IMR-90 (cell line): ENCODE measurements at regions not wholly inside any gene's neighbourhood (a gene's known extent, or its start where the extent isn't known, plus 50 kb on each side); places are given as distances from the start of the nearest gene placed in this dataset.
A peak's percentile ranks its signal among the peaks of the same experiment; 100 is the strongest.

ENCODE experiments used
- ATAC-seq: fragments of 200-7000 bp; cut with Tn5 transposase; 2 replicates; pipeline ENCODE4 v1.9.1; 2020; ENCODE audit warnings: low read depth, mild to moderate bottlenecking, moderate library complexity
- BruUV-seq: library from RNA; stranded (reverse); fragments of 400-500 nt; replicated peaks from 2 replicates; lab custom pipeline; 2021; lab: Mats Ljungman, UMichigan
- CTCF ChIA-PET: fragments of 300-600 bp; formaldehyde crosslinking; extraction: SDS; loops from one replicate; lab custom pipeline; 2021; ENCODE audit warnings: antibody characterized with exemption; lab: Yijun Ruan, JAX
- POLR2A ChIA-PET: fragments of 300-600 bp; sonication (Branson Sonifier 250); formaldehyde crosslinking; loops from one replicate; lab custom pipeline; 2022; ENCODE audit warnings: antibody characterized with exemption; ENCODE audit not compliant: unreplicated experiment; lab: Charles Lee
- DNase-seq: peaks from one replicate; pipeline ENCODE4 v3.0.0; 2013
- H2AFZ ChIP-seq: replicated peaks from 2 replicates; pipeline ENCODE3; 2013; ENCODE audit warnings: low read length, mild to moderate bottlenecking; ENCODE audit not compliant: poor library complexity
- H2AK5ac ChIP-seq: 2 replicates; pipeline ENCODE4 v1.6.1; 2013; ENCODE audit warnings: low read depth, low read length, inconsistent platforms
- H2AK9ac ChIP-seq: replicated peaks from 2 replicates; pipeline ENCODE3; 2013; ENCODE audit warnings: mild to moderate bottlenecking, low read depth, low read length, moderate library complexity; ENCODE audit not compliant: poor library complexity
- H2BK120ac ChIP-seq: 2 replicates; pipeline ENCODE4 v1.6.1; 2013; ENCODE audit warnings: low read depth, low read length, inconsistent platforms
- H2BK15ac ChIP-seq: 3 replicates; pipeline ENCODE4 v1.6.1; 2013; ENCODE audit warnings: low read depth, low read length, inconsistent platforms
- H2BK20ac ChIP-seq: 2 replicates; pipeline ENCODE4 v1.6.1; 2013; ENCODE audit warnings: low read depth, mild to moderate bottlenecking, inconsistent platforms, low read length, moderate library complexity
- H2BK5ac ChIP-seq: 2 replicates; pipeline ENCODE4 v1.6.1; 2013; ENCODE audit warnings: mild to moderate bottlenecking, low read depth, low read length, inconsistent platforms; ENCODE audit not compliant: poor library complexity, severe bottlenecking
- H3K14ac ChIP-seq: replicated peaks from 2 replicates; pipeline ENCODE4 v1.6.1; 2013; ENCODE audit warnings: low read depth, low read length, inconsistent platforms
- H3K18ac ChIP-seq: 2 replicates; pipeline ENCODE4 v1.6.1; 2013; ENCODE audit warnings: low read depth, low read length, control low read depth
- H3K23ac ChIP-seq: 2 replicates; pipeline ENCODE4 v1.6.1; 2013; ENCODE audit warnings: low read depth, low read length, inconsistent platforms
- H3K27ac ChIP-seq: 2 replicates; pipeline ENCODE4 v1.5.1; 2013; ENCODE audit warnings: mild to moderate bottlenecking, control low read depth, low read length; ENCODE audit not compliant: insufficient read depth
- H3K27me3 ChIP-seq: 2 replicates; pipeline ENCODE4 v1.6.1; 2013; ENCODE audit warnings: low read length; ENCODE audit not compliant: control insufficient read depth, insufficient read depth
- H3K36me3 ChIP-seq: 2 replicates; pipeline ENCODE4 v1.6.1; 2013; ENCODE audit warnings: low read length, mixed read lengths; ENCODE audit not compliant: control insufficient read depth, insufficient read depth
- H3K4ac ChIP-seq: 2 replicates; pipeline ENCODE4 v1.6.1; 2013; ENCODE audit warnings: low read depth, low read length, inconsistent platforms
- H3K4me1 ChIP-seq: 2 replicates; pipeline ENCODE4 v1.6.1; 2013; ENCODE audit warnings: low read length, mixed read lengths; ENCODE audit not compliant: control insufficient read depth, insufficient read depth
- H3K4me2 ChIP-seq: 2 replicates; pipeline ENCODE4 v1.6.1; 2013; ENCODE audit warnings: low read depth, mild to moderate bottlenecking, control low read depth, low read length, moderate library complexity
- H3K4me3 ChIP-seq: 2 replicates; pipeline ENCODE4 v1.5.1; 2013; ENCODE audit warnings: low read depth, mild to moderate bottlenecking, control low read depth, low read length, moderate library complexity; ENCODE audit not compliant: insufficient read depth
- H3K56ac ChIP-seq: 2 replicates; pipeline ENCODE4 v1.6.1; 2013; ENCODE audit warnings: low read length, inconsistent platforms; ENCODE audit not compliant: insufficient read depth; ENCODE audit errors: extremely low read depth
- H3K79me1 ChIP-seq, 2 experiments: 2 replicates each; pipeline ENCODE4 v1.6.1; 2013; ENCODE audit warnings: low read length in 2 of 2, inconsistent platforms in 1 of 2, low read depth in 1 of 2
- H3K9ac ChIP-seq: 2 replicates; pipeline ENCODE4 v1.6.1; 2013; ENCODE audit warnings: low read depth, low read length, control low read depth
- H3K9me1 ChIP-seq: 2 replicates; pipeline ENCODE4 v1.6.1; 2013; ENCODE audit warnings: low read length, inconsistent platforms; ENCODE audit not compliant: insufficient read depth
- H3K9me3 ChIP-seq: 2 replicates; pipeline ENCODE4 v1.6.1; 2013; ENCODE audit warnings: low read length; ENCODE audit not compliant: control insufficient read depth, insufficient read depth
- H4K20me1 ChIP-seq: 2 replicates; pipeline ENCODE4 v1.6.1; 2013; ENCODE audit warnings: low read length, inconsistent platforms; ENCODE audit not compliant: insufficient read depth
- H4K5ac ChIP-seq: 2 replicates; pipeline ENCODE4 v1.6.1; 2013; ENCODE audit warnings: mild to moderate bottlenecking, low read depth, low read length, control low read depth
- H4K8ac ChIP-seq, 2 experiments: 2 replicates each; pipeline ENCODE4 v1.6.1; 2013; ENCODE audit warnings: low read depth in 2 of 2, low read length in 2 of 2, control low read depth in 1 of 2, inconsistent platforms in 1 of 2
- H4K91ac ChIP-seq: 2 replicates; pipeline ENCODE4 v1.6.1; 2013; ENCODE audit warnings: low read depth, low read length, inconsistent platforms; ENCODE audit not compliant: insufficient read depth
- BHLHE40 ChIP-seq: fragments of 150-350 bp; IDR thresholded peaks from 2 replicates; pipeline ENCODE4 v1.6.1; 2016; ENCODE audit warnings: mild to moderate bottlenecking, low read depth, low read length
- CEBPB ChIP-seq: IDR thresholded peaks from 2 replicates; pipeline ENCODE4 v1.6.1; 2012; ENCODE audit warnings: low read depth, low read length, improper control_type of control experiment
- CHD1 ChIP-seq: IDR thresholded peaks from 2 replicates; pipeline ENCODE4 v1.6.1; 2012; ENCODE audit warnings: low read depth, low read length, improper control_type of control experiment
- FOS ChIP-seq: fragments of 150-350 bp; IDR thresholded peaks from 2 replicates; pipeline ENCODE4 v1.6.1; 2016; ENCODE audit warnings: low read depth, low read length
- MAFK ChIP-seq: IDR thresholded peaks from 2 replicates; pipeline ENCODE4 v1.6.1; 2012; ENCODE audit warnings: low read depth, low read length, improper control_type of control experiment
- MAZ ChIP-seq: IDR thresholded peaks from 2 replicates; pipeline ENCODE4 v1.6.1; 2012; ENCODE audit warnings: low read depth, mild to moderate bottlenecking, low read length, improper control_type of control experiment, moderate library complexity, borderline replicate concordance
- MXI1 ChIP-seq: IDR thresholded peaks from 2 replicates; pipeline ENCODE4 v1.6.1; 2012; ENCODE audit warnings: low read depth, mild to moderate bottlenecking, low read length, moderate library complexity, borderline replicate concordance
- NFE2L2 ChIP-seq: fragments of 150-350 bp; IDR thresholded peaks from 2 replicates; pipeline ENCODE4 v1.6.1; 2016; ENCODE audit warnings: low read depth, mild to moderate bottlenecking, low read length
- POLR2A ChIP-seq: IDR thresholded peaks from 2 replicates; pipeline ENCODE4 v1.6.1; 2012; ENCODE audit warnings: mild to moderate bottlenecking, low read depth, low read length
- RAD21 ChIP-seq: IDR thresholded peaks from 2 replicates; pipeline ENCODE4 v1.6.1; 2012; ENCODE audit warnings: low read length, improper control_type of control experiment
- RCOR1 ChIP-seq: IDR thresholded peaks from 2 replicates; pipeline ENCODE4 v1.6.1; 2012; ENCODE audit warnings: mild to moderate bottlenecking, low read length, improper control_type of control experiment; ENCODE audit not compliant: insufficient replicate concordance
- RFX5 ChIP-seq: IDR thresholded peaks from 2 replicates; pipeline ENCODE4 v1.8.0; 2012; ENCODE audit warnings: low read depth, mild to moderate bottlenecking, low read length, moderate library complexity
- SMC3 ChIP-seq: fragments of 150-350 bp; IDR thresholded peaks from 2 replicates; pipeline ENCODE4 v1.6.1; 2016; ENCODE audit warnings: low read depth, mild to moderate bottlenecking, antibody characterized with exemption, low read length, moderate library complexity
- WGBS, 2 experiments: methylation state at CpG; one replicate each; pipeline versions ENCODE4 v1.1.5 to v1.1.7; 2013; ENCODE audit warnings: missing lambda C conversion rate in 2 of 2; ENCODE audit not compliant: insufficient read length in 1 of 2; ENCODE audit errors: extremely low coverage in 2 of 2; 5-methylcytosine and 5-hydroxymethylcytosine counted together
- dilution Hi-C: fragments of 300-500 bp; cut with HindIII; formaldehyde crosslinking; loops from one replicate; pipeline ENCODE4 v1.14.3; 2018; ENCODE audit warnings: low sequenced_read_pairs; ENCODE audit not compliant: unreplicated experiment
- in situ Hi-C: fragments of 300-500 bp; cut with MboI; formaldehyde crosslinking; loops from 3 replicates; pipeline ENCODE4 v1.14.3; 2019; ENCODE audit warnings: low sequenced_read_pairs, inconsistent platforms, mixed read lengths
- intact Hi-C: fragments of 100-400 bp; cut with micrococcal nuclease; formaldehyde crosslinking; loops from 2 replicates; pipeline ENCODE4 v1.10.0; 2022
- TF ChIP-seq, protein P1 (sequence below): fragments of 150-350 bp; IDR thresholded peaks from 2 replicates; pipeline ENCODE4 v1.6.1; 2016; ENCODE audit warnings: low read depth, mild to moderate bottlenecking, low read length, moderate library complexity, borderline replicate concordance
- TF ChIP-seq, protein P2 (sequence below): fragments of 150-350 bp; IDR thresholded peaks from 2 replicates; pipeline ENCODE4 v1.6.1; 2017; ENCODE audit warnings: mild to moderate bottlenecking, antibody characterized with exemption, low read length, low read depth
- TF ChIP-seq, protein P3 (sequence below): conservative IDR thresholded peaks from 2 replicates; pipeline ENCODE4 v1.5.1; 2012; ENCODE audit warnings: mild to moderate bottlenecking, low read depth, low read length, improper control_type of control experiment

DNA sequence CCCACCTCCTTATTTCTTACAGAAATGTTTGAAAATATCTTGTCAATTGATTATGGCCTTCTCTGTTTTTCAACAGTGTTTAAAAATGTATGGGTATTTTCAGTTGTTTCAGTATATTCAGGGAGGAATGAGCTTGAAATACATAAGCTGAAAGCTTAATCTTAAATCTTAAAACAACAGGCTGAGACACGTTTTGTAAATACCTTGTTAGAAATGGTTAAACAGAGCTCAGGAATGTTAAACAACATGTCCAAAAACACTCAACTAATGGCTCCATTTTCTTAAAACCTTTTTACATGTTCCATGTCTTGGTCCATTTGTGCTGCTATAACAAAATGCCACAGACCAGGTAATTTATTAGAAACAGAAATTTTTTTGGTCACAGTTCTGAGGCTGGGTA, 953.8 kb upstream of the ADGRL2 start:
- H2BK120ac ChIP-seq, result no peak overlapping the region
- in situ Hi-C loops, result no loop called here
- H3K4ac ChIP-seq, result no peak overlapping the region
- H4K8ac ChIP-seq, result no peak overlapping the region
- intact Hi-C loops, result no loop called here
- DNase-seq (peak; percentile 6), ATAC-seq (no peak; the same call in 1 of the 2 replicates)
- no peak overlapping the region for H2AK5ac ChIP-seq
- no peak overlapping the region for H2BK15ac ChIP-seq
- H3K27me3 ChIP-seq, result no peaks in the 10 kb centered on the region
- H3K4me2 ChIP-seq, result no peak overlapping the region
- no peak overlapping the region for H3K23ac ChIP-seq
- no CpG with 5 or more reads among the region's 1 CpG for WGBS, 2 experiments
- TF ChIP-seq CEBPB (no peak), MAFK (no peak), BHLHE40 (no peak), MXI1 (no peak), RFX5 (no peak), NFE2L2 (no peak), MAZ (no peak), SMC3 (no peak), CHD1 (no peak), POLR2A (no peak), FOS (no peak), RCOR1 (no peak), RAD21 (no peak)
- TF ChIP-seq, protein P1, sequence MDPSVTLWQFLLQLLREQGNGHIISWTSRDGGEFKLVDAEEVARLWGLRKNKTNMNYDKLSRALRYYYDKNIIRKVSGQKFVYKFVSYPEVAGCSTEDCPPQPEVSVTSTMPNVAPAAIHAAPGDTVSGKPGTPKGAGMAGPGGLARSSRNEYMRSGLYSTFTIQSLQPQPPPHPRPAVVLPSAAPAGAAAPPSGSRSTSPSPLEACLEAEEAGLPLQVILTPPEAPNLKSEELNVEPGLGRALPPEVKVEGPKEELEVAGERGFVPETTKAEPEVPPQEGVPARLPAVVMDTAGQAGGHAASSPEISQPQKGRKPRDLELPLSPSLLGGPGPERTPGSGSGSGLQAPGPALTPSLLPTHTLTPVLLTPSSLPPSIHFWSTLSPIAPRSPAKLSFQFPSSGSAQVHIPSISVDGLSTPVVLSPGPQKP, result no peak
- TF ChIP-seq, protein P2, sequence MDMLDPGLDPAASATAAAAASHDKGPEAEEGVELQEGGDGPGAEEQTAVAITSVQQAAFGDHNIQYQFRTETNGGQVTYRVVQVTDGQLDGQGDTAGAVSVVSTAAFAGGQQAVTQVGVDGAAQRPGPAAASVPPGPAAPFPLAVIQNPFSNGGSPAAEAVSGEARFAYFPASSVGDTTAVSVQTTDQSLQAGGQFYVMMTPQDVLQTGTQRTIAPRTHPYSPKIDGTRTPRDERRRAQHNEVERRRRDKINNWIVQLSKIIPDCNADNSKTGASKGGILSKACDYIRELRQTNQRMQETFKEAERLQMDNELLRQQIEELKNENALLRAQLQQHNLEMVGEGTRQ, result no peak
- TF ChIP-seq, protein P3, sequence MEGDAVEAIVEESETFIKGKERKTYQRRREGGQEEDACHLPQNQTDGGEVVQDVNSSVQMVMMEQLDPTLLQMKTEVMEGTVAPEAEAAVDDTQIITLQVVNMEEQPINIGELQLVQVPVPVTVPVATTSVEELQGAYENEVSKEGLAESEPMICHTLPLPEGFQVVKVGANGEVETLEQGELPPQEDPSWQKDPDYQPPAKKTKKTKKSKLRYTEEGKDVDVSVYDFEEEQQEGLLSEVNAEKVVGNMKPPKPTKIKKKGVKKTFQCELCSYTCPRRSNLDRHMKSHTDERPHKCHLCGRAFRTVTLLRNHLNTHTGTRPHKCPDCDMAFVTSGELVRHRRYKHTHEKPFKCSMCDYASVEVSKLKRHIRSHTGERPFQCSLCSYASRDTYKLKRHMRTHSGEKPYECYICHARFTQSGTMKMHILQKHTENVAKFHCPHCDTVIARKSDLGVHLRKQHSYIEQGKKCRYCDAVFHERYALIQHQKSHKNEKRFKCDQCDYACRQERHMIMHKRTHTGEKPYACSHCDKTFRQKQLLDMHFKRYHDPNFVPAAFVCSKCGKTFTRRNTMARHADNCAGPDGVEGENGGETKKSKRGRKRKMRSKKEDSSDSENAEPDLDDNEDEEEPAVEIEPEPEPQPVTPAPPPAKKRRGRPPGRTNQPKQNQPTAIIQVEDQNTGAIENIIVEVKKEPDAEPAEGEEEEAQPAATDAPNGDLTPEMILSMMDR, result no peak
- no peak overlapping the region for H3K18ac ChIP-seq
- no peak overlapping the region for H2BK5ac ChIP-seq
- POLR2A ChIA-PET, result no interaction called here
- dilution Hi-C loops, result no loop called here
- H3K56ac ChIP-seq, result no peak overlapping the region
- H2AK9ac ChIP-seq, result no peak overlapping the region
- H3K14ac ChIP-seq, result no peak overlapping the region
- no peaks in the 10 kb centered on the region for H4K20me1 ChIP-seq
- H2AFZ ChIP-seq, result no peak overlapping the region
- H3K9ac ChIP-seq, result no peak overlapping the region
- H3K36me3 ChIP-seq, result no peaks in the 10 kb centered on the region
- no peaks in the 10 kb centered on the region for H3K9me1 ChIP-seq
- H3K4me3 ChIP-seq, result no peak overlapping the region
- H3K4me1 ChIP-seq, result no peaks in the 10 kb centered on the region
- no peaks in the 10 kb centered on the region for H3K79me1 ChIP-seq
- no TSS peak for BruUV-seq
- no peak overlapping the region for H4K91ac ChIP-seq
- H2BK20ac ChIP-seq, result no peak overlapping the region
- CTCF ChIA-PET, result no interaction called here
- H3K9me3 ChIP-seq, result no peaks in the 10 kb centered on the region
- no peak overlapping the region for H4K5ac ChIP-seq
- no peak overlapping the region for H3K27ac ChIP-seq
